AML-193 (cell line): ENCODE measurements at regions not wholly inside any gene's neighbourhood (a gene's known extent, or its start where the extent isn't known, plus 50 kb on each side); places are given as distances from the start of the nearest gene placed in this dataset.

Experiments
- DNase-seq, 2 experiments: peaks; one replicate each; lab custom pipeline; 2025; lab: John Stamatoyannopoulos, UW

- no peak for DNase-seq
Observed at GRCh38 chr4:111797455-111798163, 347.6 kb upstream of the FAM241A start.

GRCh38 chr4:111798840-111799239, 346.4 kb upstream of the FAM241A start:
- DNase-seq = no peak

DNA sequence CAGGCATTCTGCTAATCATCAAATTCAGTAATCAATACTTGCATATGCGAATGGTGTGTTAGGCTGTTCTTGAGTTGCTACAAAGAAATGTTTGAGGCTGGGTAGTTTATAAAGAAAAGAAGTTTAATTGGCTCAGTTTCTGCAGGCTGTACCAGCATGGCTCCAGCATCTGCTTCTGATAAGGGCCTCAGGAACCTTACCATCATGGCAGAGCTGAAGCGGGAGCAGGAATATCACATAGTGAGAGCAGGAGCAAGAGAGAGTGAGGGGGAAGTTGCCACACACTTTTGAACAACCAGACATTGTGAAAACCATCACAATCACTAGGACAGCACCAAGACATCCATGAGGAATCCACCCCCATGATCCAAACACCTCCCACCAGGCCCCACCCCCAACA, 344.7 kb upstream of the FAM241A start:
- no peak for DNase-seq

GRCh38 chr4:111802191-111802590, 343.1 kb upstream of the FAM241A start:
- DNase-seq = peak; percentile 11

DNA sequence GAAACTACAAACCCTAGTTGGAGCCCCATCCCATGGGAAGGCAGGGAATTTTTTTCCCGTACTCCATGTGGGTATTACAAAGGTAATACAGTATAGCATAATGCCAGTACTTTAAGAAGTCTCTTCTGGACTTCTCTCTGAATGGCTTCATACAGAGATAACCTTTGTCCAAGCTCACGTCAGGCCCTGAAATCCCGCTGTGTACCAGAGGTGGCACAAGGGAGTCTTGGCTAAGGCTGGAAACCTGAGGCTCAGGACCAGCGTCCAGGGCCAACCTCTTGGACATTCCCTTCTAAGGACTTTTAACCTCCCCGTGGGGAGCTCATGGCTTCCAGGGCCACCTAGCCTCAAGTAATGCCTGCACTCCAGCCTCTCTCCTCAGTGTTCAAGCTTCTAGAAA, 338.9 kb upstream of the FAM241A start:
- no peak for DNase-seq

DNA sequence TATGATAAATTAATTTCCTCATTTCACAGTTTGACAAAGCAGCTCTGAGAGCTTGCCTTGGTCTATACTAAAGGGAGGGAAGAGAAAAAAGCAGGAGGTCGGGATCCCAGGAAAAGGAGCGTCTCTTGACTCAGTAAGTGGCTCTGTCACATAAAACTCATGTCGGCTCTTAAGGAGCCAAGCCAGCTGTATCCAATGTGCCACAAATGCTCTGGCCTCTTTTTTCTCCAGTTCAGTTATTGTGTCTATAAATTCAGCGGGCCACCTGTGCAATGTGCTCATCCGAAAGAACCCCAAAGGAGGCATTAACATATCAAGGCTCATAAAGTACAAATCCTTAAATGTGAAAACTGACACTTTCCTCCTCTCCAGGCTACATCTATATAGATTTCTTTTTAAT, 337.7 kb upstream of the FAM241A start:
- no peak for DNase-seq

GRCh38 chr4:111808174-111808573, 337.1 kb upstream of the FAM241A start:
- DNase-seq = no peak

DNA sequence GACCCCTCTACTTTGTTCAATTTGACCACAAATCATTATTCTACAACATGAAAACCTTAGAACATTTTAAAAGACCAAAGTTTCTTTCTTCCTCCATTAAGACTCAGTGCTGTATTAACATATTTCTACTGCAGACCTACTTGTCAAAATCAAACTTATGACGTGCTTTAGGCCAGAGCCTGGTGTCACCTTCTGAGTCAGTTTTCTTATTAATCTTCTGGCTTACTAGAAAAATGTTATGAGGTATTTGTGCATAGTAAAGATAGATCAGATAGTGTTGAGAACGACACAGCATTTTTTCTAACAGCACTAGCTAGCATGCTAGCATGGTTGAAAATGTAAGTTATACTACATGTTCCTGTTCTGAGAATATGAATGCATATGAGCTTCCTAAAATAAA, 333.6 kb upstream of the FAM241A start:
- DNase-seq = no peak

GRCh38 chr4:111812114-111812513, 333.1 kb upstream of the FAM241A start:
- no peak for DNase-seq

GRCh38 chr4:111812760-111813159, 332.5 kb upstream of the FAM241A start:
- DNase-seq = no peak

GRCh38 chr4:111813555-111814140, 331.6 kb upstream of the FAM241A start:
- DNase-seq = no peak

DNA sequence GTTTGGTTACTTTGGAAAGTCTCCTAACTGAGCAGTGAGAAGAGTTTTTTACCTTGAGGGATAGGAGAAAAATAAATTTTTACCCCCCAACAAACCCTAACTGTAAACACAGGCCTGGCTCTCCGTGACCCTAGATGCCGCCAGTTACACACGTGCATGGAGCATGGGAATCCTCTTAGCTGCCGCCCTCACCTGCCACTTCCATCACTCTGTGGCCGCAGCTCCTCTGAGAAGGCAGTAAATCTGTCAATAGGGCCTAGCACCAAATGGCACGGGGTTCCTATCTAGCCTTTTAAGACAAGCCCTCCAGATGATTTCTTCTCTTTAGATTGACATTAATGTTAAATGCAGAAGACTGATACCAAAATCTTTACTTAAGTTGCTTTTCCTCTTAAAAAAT, 330.3 kb upstream of the FAM241A start:
- no peak for DNase-seq

- DNase-seq = no peak
Observed at GRCh38 chr4:111821342-111821741, 323.9 kb upstream of the FAM241A start.

DNA sequence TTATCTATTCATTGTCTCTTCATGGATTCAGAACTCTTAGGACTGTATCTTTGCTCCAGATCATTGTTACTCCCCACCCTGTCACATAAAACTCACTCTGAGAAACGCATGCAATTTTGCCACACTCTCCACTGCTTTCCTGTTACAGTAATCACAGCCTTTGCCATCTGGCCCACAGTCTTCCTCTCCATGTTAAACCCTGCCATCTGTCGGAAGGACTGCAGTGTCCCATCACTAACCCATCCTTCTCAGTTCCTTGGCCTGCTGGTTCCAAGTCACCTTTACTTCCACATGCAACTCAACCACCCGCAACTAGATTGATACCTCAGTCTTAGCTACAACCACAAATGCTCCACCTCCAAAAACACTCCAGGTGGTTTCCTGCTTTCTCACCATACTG, 308.7 kb upstream of the FAM241A start:
- no peak for DNase-seq

DNA sequence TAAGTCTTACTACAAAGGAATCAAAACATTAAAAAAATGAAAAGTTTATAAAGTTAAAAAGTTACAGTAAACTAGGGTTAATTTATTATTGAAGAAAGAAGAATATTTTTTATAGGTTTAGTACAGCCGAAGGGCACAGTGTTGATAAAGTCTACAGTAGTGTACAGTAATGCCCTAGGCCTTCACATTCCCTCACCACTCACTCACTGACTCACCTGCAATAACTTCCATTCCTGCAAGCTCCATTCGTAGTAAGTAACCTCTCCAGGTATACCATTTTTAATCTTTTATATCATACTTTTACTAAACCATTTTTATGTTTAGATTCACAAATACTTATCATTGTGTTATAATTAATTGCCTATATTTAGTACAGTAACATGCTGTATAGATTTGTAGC, 307.5 kb upstream of the FAM241A start:
- DNase-seq = no peak

DNA sequence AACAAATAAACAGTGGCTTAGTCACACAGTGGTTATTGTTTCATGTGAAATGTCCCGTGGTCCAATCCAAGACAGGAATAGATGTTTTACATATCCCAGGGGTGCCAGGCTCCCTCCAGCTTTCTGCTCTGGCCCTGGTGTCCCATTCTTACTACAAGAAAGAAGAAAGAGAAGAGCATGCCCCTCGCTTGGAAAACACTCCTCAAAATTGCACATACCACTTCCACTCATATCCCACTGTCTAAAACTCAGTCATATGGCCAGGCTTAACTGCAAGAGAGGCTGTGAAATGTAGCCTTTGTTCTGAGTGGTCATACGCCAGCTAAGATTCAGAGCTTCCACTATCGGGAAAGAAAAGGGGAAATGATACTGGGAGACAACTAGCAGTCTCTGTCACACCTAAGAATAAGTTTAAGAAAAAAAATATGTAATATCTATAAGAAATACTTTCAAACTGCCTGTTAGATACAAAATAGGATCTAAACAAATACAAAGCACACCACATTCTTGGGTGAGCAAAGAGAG, 306.8 kb upstream of the FAM241A start:
- no peak for DNase-seq

GRCh38 chr4:111839141-111839540, 306.1 kb upstream of the FAM241A start:
- no peak for DNase-seq

GRCh38 chr4:111842336-111842735, 302.9 kb upstream of the FAM241A start:
- DNase-seq = no peak

DNA sequence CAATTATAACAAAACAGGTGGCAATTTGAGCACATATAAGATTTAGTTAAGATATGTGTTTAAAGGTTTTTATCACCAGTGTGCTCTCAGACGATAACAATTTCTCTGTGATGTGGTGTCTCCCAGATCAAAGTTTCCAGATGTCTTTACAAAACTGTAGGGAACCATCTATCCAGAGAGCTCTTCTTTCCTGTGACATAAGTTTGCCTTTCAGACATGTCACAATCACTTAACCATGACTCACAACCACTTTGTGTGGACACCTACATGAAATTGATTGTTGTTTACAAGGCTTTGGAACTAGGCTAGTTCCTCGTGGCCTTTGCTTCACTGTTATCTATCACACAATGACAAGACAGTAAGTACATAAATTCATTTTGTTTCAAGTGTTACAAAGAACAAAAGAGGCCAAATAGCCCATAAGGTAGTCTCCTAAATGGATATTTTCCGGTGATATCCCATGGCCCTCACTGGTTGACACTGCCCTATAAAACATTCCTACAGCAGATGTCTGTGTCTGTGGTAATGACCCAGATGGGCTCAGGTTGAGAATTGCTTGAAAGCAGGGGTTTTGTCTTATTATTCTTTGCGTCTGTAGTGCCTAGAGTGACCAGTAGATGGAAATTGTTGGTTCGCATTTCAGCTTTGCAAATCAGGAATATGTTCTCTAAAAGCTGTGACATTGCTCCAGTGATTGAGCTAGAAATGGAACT, 297.8 kb upstream of the FAM241A start:
- DNase-seq = no peak

DNA sequence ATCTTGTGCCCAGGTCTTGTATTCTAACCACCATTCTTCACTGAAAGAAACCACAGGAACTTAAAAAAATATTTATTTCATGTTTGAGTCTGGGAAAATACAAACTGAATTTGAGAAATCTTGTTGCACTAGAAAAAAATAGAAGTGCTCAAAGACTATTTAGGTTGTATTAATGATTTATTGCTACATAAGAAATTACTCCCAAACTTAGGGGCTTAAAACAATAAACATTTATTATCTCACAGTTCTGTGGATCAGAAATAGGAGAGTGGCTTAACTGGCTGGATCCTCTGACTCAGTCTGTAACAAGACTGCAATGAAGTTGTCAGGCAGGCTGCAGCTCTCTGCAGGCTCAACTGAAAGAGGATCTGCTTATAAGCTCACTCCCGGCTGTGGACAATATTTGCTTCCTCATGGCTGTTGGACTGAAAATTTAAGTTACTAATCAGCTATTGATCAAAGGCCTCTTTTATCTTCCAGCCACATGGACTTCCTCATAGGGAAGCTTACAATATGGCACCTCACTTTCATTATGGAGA, 295.4 kb upstream of the FAM241A start:
- no peak for DNase-seq

DNA sequence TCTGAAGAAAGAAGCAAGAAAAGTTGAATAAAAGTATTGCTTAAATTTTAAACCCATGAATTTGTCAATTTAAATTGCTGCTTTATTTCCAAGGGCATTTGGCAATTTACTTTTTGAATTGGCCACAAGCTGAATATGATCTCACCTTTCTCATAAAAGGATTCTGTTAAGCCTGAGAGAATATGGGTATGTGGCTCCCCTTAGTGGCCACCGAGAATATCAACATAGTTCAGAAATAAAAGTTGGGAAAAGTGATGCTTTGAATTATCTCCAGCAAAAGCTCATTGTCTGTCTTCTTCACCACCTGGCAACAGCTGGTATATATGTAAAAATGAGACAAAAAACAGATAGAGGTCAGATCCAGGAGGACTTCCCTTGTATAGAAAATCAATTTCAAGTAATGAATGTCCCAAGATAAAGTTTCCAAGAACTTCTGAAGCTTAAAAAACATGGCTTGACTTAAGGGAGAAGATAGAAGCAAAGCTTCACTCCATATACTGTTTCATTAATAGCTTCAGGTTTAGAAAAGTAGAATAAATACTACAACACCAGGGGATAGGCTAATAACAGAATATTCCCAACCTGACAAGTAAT, 290.7 kb upstream of the FAM241A start:
- DNase-seq = peak; percentile 16 to 35

DNA sequence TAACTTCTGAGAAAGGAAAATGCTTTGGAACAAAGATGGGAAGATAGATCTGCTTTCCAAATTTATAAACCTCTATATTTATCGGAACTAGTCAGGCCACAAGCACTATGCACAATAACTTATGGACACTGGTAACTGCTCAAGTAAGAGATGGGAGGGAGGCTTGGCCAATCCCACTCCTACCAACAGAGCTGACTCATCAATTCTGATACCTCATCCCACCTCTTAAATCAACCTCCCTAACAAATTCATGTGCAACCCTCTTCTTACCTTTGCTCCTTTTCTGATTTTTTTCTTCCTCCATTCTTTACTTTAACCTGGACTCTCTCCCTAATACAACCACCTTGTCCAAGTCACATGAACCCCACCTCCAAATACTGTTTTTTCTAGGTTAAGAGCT, 289.9 kb upstream of the FAM241A start:
- DNase-seq = no peak

- DNase-seq = no peak
Observed at GRCh38 chr4:111864066-111864465, 281.2 kb upstream of the FAM241A start.
